HG02943 (cell line): ENCODE measurements at regions not wholly inside any gene's neighbourhood (a gene's known extent, or its start where the extent isn't known, plus 50 kb on each side); places are given as distances from the start of the nearest gene placed in this dataset.

Source experiments
- ATAC-seq: cut with Tn5 transposase; IDR thresholded peaks from one replicate; pipeline ENCODE4 v1.9.1; 2021; ENCODE audit warnings: mild to moderate bottlenecking, low read depth, moderate library complexity; ENCODE audit not compliant: unreplicated experiment

DNA sequence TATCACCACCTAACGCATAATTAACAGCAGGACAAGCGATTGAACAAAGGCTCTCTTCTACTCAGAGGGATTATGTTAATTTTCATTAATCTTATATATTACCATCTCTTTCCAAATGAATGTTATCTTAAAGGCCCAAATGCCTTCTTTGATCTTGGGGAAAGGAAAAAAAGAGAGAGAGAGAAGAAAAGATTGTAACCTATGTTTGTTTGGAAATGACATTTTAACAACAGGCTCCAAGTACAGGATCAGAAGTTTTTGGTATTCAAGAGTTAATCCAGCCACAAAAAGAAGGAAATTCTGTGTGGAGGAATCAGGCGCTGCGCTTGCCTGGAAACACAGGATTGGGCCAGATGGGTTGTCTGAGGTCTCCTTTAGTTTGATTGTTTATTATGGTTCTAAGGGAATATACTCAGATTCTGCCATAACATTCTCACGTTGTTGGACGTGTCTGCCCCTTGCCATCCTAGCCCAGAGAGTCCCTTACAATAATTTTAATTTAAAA, 100.7 kb upstream of the STX18 start:
- ATAC-seq, result no peak

DNA sequence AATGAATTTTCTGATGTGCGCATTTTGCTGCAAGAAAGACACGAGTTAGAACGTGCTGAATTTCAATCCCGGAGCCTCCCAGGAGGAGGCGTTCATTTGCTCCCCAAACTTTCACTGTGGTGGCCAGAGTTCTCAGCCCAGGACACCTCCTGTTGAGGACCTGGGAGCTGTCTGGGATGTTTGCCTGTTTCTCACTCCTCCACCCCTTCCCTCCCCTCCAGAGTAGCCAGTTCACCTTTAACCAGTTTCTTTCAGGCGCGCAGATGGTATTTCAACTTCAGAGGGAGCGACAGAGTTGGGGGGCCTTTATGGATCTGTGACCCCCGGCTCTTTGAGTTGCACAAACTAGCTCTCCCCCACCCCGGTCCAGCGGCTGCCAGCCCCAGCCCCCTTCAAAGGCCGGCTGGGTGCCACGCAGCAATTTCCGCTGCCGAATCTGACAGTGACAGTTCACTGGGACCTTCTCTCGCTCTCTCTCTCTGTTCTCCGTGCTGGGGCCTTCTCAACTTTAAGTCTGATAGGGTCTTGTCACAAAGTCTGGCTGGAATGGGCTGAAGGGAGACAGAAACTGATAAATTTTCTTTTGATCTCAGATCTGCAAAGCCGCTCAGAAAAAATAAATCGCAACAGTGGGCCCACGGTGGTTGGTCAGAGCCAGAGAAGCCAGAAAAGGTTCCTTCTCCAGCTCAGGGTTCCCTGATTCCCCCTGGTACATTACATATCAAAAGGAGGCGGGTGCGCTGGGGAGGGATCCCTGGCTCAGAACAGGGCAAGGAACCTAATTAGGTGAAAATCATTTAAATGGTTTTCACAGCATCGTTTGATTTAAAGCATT, 100.0 kb upstream of the STX18 start:
- ATAC-seq, result no peak

DNA sequence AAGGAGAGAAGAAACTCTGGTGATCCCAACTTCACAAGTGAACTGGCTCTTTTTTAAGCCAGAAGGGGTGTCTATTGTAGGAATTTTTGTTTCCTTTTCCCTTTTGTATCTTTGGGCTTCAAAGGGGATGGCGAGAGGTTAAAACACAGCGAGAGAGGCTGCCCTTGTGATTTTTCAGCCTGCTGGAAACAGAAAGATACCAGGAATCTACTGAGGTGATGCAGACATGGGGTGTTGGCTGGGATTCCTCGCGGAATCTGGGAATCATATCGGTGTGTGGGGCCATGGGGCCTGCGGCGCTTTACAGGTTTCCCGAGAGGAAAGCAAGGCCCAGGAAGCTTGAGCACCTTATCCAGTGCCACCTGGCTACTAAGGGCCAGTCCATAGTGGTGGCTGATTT, 99.4 kb upstream of the STX18 start:
- no peak for ATAC-seq

DNA sequence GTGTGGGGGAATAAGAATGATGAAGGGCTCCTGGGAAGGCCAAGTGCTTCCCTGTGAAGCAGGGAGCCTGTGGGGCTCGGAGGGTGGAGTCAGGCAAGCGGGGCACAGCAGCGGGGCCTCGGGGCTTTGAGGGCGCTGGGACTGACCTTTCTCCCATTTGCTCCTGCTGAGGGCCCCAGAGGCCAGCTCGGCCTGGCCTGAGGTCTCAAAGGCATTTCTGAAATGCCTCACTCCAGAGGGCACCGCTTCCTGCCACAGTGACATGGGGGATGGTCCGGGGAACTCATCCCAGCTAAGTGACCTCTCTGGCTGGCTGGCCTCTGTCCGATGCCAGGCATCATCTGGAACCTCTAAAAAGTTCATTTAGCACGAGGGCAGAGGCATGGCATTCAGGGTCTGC, 98.8 kb upstream of the STX18 start:
- no peak for ATAC-seq

DNA sequence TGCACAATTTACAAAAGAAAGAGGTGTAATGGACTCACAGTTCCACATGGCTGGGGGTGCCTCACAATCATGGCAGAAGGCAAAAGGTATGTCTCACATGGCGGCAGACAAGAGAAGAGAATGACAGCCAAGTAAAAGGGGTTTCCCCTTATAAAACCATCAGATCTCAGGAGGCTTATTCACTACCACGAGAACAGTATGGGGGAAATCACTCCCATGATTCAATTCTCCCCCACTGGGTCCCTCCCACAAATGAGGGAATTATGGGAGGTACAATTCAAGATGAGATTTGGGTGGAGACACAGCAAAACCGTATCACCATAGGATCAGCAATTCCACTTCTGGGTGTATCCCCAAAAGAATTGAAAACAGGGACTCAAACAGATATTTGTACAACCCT, 97.5 kb upstream of the STX18 start:
- no peak for ATAC-seq

DNA sequence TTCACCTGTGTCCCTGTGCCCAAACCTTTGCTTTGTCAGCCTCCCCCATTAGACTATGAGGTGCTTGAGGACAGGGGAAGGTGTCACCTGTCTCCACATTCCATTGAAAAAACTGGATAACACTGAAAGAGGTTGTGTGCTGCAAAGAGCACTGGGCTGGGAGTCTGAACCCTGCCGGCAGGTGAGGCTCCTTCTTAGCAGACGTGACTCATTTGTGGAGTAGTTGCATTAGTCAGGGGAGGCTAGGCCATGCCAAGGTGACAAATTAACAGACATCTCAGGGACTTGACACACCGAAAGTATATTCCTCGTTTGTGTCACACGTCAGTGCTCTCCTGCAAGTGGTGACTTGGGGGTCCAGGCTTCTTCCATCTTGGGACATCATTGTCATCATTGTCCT, 95.9 kb upstream of the STX18 start:
- no peak for ATAC-seq

DNA sequence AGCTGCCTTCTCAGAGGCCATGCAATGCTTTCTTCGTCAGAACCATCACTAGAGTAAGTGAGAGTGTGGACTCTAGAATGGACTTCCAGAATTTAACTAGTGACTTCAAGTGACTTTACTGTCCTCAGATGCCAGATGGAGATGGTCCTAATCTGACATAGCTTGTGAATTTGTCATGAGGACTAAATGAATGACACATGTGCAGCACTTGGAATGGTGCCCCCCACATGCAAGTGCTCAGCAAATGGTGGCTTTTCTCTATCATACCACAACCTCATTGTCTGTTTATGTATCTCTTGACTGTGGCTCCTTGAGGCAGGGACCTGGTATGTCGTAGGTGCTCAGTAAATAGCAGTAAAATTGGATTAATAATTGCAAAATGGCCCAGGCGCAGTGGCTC, 91.6 kb upstream of the STX18 start:
- ATAC-seq, result no peak

DNA sequence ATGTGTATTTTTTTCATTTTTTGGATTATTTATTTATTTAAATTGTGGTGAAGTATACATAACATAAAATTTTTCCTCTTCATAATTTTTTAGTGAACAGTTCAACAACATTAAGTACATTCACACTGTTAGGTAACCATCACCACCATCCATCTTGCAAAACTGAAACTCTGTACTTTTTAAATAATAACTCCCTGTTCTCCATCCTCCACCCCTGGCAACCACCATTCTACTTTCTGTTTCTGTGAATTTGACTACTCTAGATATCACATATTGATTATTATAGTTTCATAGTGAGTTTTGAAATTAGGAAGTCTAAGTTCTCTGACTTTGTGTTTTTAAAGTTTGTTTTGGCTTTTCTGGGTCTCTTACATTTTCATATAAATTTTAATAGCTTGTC, 89.3 kb upstream of the STX18 start:
- no peak for ATAC-seq

DNA sequence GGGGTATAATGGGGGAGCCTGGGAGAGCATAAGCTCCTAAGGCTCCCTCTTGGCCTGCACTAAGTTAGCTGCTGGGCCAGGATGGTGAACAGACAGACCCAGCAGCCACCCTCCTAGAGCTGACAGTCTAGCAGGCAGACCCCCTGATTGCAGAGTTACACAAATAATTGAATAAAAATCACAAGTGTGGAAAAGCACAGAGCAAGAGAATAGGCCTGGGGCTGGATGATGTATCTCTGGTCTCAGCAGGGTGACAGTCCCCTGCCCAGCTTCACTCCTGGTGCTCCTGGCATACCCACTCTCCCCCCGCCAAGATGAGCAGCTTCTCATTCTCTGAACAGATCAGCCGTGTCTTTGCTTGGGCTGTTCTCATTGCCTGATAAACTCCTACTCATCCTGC, 86.1 kb upstream of the STX18 start:
- ATAC-seq, result no peak

DNA sequence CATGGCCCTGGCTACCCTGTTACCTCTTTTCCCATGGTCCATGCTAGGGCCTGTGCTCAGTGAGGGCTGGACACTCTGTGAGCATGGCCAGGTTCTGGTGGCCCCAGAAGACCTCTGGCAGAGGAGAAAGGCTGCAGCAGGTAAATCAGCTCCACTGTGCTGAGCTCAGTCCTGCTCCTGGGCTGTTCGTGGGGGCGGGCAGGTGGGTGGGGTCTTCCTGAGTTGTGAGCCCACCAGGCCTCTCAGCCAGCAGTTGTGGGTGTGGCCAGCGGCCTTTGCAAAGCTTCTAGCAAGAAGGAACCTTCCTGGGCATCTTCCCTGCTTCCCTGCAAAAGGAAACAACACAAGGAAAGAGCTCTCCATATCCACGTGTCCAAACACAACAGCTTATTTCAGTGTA, 85.3 kb upstream of the STX18 start:
- ATAC-seq, result no peak

DNA sequence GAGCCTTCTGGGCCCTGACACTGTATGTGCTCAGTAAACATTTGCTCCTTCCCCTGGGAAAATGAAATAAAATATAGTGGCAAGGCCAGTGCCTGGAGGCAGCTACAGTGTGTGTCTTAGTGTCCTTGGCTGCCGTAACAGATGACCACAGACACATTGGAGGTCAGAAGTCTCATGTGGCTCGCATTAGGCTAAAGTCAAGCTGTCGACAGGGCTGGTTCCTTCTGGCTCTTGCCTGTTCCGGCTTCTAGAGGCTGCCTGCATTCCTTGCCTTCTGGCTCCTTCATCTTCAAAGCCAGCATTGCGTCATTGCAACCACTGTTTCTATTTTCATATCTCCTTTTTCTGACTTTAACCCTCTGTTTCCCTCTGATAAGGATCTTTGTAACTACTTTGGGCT, 83.6 kb upstream of the STX18 start:
- no peak for ATAC-seq

DNA sequence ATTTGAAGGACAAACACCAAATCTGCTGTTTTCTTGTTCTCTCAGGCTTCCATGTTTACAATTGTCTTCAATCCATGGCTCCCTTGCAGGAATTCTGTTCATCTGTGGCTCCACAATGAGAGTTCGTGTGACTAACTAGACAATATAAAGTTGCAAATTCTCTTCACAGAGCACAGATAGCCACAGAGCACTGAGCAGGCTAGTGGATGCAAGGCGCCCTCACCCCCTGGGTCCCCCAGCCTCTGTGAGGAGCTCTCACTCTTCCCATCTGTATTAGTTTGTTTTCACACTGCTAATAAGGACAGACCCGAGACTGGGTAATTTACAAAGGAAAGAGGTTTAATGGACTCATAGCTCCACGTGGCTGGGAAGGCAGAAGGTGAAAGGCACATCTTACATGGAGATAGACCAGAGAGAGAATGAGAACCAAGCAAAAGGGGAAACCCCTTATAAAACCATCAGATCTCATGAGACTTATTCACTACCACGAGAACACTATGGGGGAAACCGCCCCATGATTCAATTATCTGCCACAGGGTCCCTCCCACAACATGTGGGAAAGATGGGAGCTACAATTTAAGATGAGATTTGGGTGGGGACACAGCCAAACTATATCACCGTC, 82.5 kb upstream of the STX18 start:
- no peak for ATAC-seq

DNA sequence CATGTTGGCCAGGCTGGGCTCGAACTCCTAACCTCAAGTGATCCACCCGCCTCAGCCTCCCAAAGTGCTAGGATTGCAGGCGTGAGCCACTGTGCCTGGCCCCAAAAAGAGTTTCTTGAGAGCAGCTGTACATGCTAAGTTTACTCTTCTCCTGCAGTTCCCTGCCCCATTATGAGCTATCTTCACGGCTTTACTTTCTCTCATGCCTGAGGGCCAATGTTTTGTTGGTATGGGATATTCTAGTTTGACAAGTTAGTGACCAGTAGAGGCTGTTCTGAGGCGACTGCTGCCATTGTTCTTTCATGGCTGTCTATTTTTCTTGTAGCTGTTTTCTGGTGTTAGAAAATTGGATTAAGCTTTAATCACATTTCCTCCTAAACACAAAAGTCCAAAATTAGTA, 78.0 kb upstream of the STX18 start:
- ATAC-seq, result no peak

DNA sequence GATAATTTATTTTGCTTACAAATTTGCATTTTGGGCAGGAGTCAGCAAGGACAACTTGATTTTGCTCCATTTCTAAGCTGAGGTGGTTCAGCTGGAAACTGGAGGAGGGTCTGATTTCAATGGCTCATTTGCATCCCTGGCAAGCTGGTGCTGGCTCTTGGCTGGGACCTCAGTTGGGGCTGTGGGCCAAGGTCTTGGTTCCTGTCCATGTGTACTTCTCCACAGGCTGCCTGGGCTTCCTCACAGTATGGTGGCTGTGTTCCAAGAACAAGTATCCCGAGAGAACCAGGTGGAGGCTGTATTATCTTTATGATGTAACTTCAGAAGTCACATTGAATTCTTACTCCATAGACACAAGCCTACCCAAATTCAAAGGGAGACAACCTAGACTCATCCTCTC, 77.0 kb upstream of the STX18 start:
- no peak for ATAC-seq

DNA sequence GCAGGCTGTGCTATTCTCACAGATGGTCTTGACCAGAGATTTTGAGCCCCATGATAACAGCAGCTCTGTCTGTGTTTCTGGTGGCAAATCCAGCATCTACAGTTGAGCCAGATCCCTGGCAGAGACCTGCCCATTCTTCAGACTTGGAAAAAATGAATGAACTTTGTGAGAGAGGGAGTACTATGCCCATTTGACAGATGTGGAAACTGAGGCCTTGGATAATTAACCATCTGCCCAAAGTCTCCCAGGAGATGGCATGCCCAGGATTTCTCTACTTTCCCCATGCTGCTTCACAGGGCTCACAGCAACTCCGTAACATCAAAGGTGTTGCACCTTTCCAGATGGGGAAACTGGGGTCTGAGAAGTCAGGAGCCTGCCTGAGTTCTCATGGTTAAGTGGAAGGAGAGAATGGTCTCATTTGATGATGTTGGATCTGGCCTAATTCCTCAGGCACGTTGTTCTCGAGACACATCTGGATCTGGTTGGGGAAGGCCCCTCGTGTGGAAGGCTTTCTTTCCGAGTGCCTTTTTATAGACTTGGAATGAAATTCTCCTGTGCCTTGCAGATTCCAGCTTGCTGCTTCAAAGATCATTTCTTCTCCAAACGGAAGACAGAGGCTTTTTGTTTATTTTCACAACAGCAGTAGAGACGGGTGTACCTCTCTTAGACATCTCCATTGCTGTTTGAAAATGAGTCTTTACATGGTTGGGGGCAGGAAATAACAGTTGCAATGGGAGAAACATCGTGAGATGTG, 73.3 kb upstream of the STX18 start:
- ATAC-seq, result no peak

DNA sequence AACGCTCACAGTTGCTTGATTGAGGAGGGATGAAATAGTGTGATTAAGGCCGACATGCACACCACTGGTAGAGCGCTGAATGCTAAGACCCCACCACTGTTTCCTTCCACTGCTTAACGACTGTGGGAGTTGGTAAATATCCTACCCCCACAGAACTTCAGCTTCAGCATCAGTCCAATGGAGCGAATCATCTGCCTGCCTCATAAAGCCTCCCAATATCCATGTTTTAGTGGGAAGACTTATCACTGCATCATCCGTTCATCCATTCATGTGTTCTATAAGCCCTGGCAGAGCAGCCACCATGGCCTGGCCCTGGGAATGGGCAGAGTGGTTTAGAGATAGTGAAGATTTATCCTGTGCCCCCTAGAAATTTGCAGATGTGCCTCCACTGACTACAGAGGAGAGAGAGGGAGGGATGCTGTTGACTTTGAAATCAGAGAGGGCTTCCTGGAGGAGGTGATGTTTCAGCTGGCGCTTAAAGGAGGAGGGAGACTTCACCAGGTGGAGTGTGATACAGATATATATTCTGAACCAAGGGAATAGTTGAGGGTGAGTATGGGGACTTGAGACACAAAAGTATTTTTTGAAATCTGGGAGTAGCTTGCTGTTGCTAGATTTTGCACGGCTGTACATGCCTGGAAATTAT, 71.9 kb upstream of the STX18 start:
- ATAC-seq, result no peak

DNA sequence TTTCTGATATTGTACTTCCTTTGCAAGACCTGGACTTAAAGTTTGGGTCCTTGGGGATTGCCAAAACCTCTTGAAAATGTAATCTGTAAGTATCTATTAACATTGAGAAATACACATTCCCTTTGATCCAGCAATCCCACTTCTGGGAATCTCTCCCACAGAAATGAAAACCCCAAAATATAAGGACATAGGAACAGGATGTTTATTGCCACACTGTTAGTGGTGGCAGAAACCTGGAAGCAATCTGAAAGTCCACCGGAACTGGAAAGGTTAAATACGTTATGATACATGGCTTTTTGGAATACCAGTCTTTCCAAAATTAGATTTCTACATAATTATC, 71.2 kb upstream of the STX18 start:
- ATAC-seq, result no peak

DNA sequence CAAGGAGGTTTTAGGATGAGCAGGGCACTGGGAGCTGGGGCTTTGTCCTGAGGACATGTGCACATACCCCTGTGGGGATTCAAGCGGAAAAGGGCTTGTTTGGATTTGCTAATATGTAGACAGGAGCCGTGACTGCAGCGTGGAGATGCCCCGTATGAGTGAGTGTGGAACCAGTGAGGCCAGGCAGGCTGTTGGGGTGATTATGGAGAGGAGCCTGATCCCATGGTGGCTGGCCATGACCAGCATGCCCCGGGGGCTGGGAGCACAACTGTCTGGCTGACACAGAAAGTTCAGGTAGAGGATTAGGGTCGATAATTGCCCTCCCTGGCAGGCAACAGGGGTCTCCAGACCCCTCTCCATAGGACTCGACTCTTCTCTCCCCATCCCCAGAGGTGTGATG, 68.8 kb upstream of the STX18 start:
- no peak for ATAC-seq

DNA sequence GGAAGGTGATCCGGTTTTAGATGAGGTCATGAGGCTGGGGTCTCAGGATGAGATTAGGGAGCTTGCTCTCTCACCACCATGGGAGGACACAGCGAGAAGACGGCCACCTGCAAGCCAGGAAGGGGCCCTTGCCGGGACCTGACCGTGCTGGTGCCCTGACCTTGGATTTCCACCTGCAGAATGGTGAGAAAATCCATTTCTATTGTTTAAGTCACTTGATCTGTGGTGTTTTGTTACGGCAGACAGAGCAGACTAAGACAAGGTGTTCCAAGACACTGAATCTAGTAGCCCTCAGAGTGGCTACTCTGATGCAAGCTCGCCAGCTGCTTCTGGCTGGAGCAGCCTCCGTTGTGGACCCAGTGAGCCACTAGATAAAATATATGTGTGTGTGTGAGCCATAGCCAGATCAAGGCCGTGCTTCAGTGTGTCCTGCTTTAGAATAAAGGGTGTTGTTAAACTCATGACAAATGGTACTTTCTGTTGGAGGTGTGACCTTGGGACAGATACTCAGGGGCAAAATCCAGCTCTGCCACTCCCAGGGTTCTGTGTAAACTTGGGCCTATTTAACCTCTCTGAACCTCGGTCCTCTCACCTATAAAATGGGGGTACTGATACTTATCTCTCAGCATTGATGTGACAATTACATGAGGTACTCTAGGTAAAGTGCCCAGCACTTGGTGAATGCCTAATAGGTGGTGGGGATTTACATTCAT, 67.9 kb upstream of the STX18 start:
- ATAC-seq, result no peak

DNA sequence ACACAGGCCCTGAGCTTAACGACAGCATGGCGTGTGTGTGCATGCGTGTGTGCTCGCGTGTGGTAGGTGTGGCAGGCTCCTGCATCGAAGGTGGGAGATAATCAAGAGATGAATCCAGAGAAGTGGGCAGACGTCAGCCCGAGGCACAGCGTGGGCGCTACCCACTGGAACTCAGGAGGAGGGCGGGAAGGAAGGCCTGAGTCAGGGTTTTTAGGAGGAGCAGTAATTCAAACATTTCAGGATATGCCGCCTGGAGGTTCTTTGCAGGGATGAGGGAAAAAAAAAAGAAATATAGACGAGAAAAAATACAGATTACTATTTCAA, 66.3 kb upstream of the STX18 start:
- ATAC-seq, result no peak
